HG03457 (cell line): ENCODE measurements at regions not wholly inside any gene's neighbourhood (a gene's known extent, or its start where the extent isn't known, plus 50 kb on each side); places are given as distances from the start of the nearest gene placed in this dataset.
"Not testable (repeated sequence)": the region's sequence is repeated elsewhere in the genome, so short reads cannot be mapped to it uniquely, and the experiment has no call there.

ENCODE experiments used
- ATAC-seq: cut with Tn5 transposase; IDR thresholded peaks from one replicate; pipeline ENCODE4 v1.9.1; 2021; ENCODE audit warnings: moderate number of reproducible peaks; ENCODE audit not compliant: unreplicated experiment

DNA sequence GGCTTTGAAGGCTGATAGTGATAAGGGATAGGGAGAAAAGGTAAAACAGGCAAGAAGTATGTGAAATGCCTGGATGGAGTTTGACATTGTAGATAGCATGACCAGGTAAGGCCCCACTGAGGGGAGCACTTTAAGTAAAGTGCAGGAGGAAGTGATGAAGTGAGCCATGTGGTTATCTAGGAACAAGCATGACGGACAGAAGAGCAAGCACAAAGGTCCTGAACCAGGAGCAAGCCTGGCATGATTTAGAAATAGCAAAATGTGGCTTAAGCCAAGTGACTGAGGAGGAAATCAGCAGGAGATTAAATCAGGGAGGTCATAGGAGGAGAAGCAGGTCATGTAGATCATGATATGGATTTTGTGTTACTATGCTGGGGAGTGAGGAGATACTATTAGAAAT is 129.2 kb downstream of the GLUL start:
- no peak for ATAC-seq

DNA sequence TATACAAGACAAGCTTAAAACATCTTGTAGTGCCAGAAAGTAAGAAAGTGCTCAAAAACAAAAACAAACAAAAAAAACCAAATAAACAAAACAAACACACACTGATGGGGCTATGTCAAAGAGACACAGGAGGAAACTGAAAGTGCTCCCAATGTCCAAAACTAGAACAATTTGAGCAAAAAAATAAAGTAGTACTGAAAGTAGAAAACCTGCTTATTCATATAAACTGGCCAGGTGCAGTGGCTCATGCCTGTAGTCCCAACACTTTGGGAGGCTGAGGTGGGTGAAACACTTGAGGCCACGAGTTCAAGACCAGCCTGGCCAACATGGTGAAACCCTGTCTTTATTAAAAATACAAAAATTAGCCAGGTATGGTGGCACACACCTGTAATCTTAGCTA is 129.9 kb downstream of the GLUL start:
- no peak for ATAC-seq

DNA sequence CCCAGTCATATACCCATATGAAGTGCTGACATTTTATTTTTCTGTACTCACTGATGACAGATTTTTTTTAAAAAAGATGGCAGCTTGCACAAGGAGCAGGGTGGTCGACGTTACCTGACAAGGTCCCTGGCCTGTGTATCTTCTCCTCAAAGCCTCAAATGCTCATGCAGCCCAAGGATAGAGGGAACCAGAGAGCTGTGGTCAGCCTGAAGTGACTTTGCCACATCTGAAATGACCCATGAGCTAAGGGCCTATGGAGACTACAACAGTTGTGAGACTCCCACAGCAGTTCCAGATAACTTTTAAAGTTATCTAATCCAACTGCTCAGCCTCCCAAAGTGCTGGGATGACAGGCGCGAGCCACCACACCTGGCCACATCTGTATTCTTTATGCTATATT is 131.1 kb downstream of the GLUL start:
- ATAC-seq: no peak

DNA sequence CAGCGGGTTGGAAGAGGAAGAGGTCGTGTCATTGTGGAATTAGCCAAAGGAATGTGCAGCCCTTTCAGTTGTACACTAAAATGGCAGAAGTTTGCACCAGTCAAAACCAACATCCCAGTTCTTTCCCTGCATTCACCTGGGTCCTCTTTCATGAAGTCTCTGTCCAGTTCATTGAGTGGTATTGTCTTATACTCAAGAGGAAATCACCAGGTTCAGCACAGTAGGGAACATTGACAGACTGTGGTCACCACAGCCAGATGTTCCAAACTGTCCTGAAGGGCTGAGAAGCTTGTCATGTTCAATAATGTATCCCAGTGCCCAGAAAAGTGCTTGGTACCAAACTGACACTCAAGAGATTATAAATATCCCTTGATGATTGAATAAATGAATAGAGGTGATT is 131.6 kb downstream of the GLUL start:
- ATAC-seq: no peak

DNA sequence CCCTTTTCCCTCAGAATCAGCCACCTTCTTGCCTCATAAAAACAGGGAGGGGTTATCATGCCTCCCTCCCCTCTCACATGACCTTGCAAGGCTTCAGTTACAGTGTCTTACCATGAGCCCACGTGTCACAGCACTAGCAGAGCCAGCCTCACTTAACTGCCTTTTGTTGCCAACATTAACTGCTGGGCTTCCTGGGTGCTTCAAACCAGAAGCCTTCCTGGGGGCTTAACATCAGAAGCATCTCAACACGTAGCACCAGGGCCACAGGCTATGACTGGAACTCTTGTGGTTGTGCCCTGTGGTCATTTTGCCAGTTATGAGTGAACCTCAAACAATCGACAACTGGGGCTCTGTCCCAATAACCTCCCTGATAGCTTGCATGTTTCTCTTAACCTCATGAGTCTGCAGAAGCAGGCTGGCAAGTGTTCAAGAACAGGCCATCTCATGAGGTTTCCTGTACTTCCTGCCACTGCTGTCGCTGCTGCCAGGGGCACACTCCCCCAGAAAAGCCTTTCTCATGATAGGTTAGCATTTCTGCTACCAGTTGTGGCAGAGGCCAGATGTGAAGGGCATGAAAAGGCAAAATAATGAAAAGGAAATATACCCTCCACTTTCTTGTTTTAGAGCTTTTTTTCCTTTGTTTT is 132.2 kb downstream of the GLUL start:
- peak; percentile 71 for ATAC-seq

DNA sequence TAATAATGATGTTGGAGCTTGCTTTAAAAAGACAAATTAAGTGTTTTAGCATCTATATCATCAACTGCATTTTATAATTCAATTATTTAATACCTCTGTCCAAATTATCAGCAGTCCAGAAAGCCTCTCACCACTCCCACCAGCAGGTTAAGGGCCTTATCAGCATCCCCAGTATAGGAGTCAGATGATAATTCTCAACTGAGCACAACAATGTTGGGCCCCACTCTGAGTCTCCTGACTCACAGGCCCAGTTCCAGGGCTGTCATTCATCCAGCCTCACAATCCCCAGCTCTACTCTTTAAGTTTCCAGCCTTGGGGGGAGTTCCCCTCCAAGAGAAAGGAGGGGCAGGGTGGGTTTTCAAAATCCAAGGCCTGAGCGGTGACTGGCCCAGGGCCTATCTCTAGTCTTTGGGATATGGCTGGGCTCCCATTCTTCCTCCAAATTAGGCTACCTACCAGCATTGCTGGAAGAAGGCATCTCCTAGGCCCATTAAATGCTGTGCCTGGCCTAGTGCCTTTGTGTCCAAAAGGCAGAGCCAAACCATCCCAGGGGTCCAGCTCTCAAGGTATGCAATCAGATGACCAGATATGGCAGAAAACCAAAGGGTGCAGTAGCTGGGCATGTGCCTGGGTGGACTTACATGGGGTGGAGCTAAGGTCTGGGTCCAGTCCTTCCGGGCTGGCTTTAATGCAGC is 134.1 kb downstream of the GLUL start:
- no peak for ATAC-seq

DNA sequence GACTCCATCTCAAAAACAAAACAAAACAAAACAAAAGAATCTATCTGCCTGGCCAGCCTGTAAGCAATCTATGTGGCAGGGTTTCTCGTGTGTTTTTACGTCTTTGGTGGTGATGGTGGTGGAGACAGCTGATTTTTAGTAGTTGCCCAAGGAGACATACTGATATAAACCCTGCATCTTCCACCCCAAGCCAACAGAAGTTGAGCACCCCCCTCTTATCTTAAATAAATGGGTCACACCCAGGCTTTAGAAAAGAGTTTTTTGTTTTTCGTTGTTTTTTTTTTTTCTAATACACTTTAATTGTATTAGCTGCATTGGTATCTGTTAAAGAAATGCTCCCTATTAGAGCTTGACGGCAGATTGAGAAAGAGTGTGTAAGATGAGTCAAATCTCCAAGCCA is 134.7 kb downstream of the GLUL start:
- ATAC-seq: no peak

DNA sequence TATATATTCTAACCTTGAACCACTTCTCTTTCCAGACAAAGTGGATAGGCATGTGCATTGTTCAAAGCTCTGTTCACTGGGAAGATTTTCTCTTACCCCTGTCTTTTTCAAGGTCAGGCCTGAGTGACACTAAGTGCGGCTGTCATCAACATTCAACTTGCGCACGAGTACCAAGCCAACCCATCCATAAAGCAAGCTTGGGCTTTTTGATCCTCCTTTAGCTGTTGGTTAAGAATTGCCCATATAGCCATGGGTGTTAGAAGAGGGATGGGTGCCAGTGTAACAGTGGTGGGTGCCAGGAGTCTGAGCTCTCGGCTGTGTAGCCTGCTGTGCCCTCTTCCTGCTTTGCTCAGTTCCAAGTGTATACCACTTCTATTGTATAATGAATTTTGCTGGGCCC is 136.1 kb downstream of the GLUL start:
- no peak for ATAC-seq

DNA sequence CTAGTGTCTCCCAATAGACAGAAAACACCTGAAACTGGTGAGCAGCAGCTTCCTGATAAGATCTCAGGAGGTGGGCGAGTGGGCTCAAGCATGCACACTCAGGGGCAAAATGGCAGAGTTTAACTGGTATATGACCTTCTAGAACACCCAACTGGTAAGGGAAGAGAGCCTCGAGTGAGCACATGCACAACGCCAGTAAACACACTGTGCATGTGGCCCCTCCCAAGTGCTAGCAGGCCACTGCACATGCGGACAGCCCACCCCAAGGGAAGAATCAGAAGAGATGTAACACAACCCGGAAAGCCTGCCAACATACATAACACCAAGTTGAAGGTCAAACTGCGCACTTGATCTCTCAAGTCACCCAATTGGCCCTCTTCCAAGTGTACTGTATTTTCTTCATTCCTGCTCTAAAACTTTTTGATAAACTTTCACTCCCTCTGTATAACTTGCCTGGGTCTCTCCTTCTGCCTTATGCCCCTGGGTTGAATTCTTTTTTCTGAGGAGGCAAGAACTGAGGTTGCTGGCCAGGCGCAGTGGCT is 138.2 kb downstream of the GLUL start:
- ATAC-seq: no peak

DNA sequence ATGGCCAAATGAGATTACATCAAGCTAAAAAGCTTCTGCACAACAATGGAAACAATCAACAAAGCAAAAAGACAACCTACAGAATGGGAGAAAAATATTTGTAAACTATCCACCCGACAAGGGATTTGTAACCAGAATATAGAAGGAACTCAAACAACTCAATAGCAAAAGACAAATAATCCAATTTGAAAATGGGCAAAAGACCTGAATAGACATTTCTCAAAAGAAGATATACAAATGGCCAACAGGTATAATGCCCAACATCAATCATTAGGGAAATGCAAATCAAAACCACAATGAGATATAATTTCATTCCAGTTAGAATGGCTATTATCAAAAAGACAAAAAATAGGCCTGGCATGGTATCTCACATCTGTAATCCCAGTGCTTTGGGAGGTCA is 140.0 kb downstream of the GLUL start:
- ATAC-seq: no peak

DNA sequence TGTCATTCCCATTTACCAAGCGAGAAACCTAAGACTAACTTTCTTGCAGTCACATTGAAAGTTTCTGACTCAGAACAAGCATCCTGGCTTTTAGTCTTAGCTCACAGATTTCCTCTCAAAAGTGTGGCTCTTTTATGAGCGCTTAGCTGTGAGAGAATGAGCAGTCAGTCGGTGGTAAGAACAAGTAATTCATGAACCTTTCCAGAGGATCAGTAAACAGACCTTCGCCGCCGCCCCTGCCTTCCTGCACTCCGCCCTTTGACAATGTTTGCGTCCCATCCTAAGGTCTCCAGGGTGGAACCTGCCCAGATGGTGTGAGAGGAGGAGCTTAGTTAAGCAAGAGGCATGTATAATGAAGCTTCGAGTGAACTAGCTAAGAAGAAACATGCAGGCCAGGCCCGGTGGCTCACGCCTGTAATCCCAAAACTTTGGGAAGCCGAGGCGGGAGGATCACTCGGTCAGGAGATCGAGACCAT is 142.4 kb downstream of the GLUL start:
- no peak for ATAC-seq

DNA sequence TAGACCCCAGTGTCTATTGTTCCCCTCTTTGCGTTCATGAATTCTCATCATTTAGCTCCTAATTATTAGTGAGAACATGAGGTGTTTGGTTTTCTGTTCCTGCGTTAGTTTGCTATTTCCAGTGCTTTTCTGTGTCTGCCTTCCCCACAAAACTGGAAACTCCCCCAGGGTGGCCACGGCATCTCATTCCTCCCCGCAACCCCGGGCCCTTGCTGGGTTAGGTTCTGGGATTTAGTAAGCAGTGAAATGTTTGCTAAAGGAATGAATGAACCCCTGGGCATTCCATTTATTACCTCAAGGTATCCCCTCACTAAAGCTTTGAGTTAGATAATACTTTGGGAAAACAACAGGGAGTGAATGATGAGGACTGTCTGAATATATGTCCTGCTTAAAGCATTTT is 142.9 kb downstream of the GLUL start:
- ATAC-seq: no peak

DNA sequence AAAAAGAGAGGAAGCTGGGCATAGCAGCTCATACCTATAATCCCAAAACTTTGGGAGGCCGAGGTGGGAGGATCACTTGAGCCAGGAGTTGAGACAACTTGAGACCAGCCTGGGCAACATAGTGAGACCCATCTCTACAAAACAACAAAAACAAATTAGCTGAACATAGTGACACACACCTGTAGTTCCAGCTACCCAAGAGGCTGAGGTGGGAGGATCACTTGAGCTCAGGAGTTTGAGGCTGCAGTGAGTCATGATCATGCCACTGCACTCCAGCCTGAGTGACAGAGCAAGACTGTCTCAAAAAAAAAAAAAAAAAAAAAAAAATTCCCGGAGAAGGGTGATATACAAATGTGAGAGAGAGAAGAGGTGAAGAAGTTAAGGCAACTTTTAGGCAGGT is 143.8 kb downstream of the GLUL start:
- not testable (repeated sequence) for ATAC-seq

DNA sequence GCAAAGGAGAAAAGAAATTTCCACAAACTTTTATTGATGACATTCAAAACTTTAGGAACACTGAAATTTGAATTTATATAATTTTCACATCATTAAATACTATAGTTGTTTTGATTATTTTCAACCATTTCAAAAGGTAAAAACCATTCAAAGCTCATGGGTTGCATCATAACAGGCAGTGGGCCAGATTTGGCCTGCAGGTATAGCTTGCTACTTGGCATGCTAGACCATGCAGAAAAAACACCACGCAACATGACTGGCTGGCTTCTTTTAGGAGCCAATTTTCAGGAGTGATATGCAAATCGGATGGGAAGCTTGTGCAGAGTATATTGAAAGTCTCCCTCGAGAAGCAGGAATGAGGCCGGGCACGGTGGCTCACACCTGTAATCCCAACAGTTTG is 144.8 kb downstream of the GLUL start:
- no peak for ATAC-seq

DNA sequence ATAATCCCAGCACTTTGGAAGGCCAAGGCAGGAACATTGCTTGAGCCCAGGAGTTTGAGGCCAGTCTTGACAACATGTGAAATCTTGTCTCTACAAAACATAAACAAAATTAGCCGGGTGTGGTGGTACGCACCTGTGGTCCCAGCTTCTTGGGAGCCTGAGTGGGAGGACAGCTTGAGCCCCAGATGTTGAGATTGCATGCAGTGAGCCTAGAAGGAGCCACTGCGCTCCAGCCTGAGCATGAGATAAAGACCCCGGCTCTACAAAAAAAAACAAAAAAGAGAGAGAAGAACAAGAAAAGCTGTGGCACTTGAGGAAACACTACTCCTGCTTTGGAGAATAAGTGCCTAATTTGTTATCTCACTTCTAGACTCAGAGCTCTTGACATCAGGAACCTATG is 146.6 kb downstream of the GLUL start:
- no peak for ATAC-seq

DNA sequence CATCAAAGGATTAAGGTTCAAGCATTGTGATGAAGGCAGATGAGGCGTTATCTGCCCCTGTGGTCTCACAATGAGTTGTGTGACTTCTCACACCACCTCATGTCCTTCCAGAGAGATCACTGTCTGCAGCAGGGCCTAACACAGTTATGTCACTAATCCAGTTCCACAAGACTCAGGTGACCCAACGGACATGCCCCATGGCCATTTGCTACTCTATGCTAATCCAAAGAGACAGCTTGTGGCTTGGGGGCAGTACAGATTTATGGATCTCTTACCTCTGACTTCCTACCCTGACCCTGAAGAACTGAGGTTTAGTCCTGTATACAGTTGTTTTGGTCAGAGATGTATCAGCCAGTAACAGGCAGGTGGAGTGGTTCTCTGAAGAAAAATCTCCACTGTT is 147.1 kb downstream of the GLUL start:
- ATAC-seq: no peak

DNA sequence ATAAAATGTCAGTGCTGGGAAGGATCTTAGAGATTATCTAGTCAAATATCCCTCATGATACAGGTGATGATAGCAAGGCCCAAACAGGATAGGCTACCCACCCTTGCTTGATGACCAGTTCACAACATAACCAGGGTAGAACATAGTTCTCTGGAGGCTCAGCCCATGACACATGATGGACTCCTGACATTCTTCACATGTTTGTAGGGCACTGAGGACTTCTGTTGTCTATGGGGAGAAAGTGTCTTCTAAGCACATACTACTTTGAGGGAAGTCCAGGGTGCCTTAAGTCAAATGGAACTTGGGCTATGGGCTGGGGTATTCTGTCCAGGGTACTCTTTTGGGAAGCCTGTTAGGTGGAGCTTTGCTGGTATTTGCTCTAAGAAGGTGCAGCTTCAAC is 148.9 kb downstream of the GLUL start:
- no peak for ATAC-seq

DNA sequence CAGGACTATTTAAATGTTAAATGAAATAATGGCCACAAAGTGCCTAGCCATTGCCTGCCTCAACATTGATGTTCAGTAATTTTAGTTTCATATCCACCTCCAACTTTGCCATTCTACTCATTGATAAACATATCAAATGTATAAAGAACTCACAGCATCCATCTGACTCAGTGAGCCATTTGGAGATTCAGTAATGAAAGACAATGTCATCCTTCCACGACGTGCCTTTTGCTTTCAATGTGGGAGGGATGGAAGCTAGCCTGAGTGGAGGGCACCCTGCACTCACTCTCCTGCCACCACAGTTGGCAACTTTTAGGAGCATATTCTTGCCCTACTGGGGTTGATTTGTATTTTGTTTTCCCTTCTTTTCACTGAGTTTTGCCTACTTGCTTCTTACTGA is 151.5 kb downstream of the GLUL start:
- no peak for ATAC-seq

DNA sequence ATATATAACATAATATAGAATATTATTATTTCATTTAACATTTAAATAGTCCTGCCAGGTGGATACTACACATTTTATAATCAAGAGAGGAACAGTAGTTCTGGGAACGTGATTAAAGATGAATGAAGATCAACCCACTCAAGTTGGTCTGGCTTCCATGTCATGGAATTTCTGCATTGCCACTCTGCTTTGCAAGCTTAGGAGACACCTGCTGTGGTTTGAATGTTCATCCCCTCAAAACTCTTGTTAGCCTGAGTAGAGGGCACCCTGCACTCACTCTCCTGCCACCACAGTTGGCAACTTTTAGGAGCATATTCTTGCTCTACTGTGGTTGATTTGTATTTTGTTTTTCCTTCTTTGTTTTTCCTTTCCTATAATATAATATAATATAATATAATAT is 153.2 kb downstream of the GLUL start:
- ATAC-seq: no peak

DNA sequence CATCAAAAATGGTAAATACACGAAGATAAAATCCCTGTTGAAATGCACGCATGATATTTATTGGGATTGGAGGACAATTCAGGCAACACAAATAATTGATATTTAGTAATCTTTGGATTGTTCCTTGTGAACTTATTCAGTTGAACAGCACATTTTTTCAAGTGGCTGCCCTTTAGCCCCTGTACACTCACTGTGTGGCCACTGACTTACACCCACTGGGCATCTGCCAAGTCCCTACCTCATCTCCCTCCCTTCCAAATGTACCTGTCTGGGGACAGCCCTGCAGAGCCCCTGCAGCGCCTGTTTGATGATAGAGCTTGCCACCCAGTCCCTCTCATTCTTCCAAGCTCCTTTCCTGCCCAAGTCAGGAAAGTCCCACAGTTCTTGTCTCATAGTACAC is 154.3 kb downstream of the GLUL start:
- ATAC-seq: no peak

DNA sequence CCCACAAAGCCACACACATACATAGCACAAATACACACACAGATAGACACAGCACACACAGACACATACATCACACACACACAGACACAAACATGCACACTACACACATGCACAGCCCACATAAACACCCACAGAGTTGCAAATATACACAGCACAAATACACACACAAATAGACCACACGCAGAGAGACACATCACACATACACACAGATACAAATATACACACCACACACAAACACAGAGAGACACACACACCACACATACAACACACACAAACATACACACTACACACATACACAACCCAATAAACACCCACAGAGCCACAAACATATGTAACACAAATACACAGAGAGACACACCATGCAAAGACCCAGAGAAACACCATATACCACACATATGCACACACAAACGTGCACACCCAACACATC is 154.9 kb downstream of the GLUL start:
- no peak for ATAC-seq

DNA sequence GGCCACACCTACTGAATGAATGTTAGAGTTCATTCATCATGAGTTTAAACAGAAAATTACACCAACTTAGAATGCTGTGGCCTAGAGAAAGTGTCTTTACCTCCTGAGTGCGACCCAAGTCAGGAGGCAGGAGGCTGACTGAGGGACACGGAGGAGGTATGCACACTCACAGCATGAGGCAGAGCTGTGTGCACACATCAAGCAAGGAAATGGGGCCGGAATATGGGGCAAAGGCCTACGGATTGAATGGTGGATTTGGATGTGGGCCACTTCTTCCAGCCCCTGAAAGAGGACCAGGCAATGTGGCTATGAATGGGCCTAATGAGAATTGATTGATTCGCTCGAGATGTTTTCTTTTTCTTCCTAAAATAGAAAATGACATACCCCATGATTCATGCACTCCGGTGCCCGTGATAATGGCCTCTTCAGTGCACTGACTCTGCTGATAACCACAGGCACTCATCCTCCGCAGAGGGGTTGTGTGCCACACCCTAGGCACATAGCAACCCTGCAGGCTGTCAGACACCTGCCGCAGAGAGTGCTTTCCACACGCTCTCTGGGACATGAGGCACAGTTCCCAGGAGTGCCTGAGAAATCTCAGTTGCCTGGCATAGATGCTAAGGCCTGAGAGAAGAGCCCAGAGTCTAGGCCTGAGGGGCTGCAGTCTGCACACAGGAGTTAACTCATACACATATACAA is 155.5 kb downstream of the GLUL start:
- no peak for ATAC-seq
